ENCODE measurements at regions not wholly inside any gene's neighbourhood (a gene's known extent, or its start where the extent isn't known, plus 50 kb on each side); places are given as distances from the start of the nearest gene placed in this dataset.

- no peak for TF ChIP-seq CTCF (IDR thresholded peaks at IDR 0.05)
- TF ChIP-seq ZFX (IDR thresholded peaks at IDR 0.05; ENCODE audit: borderline replicate concordance) = no peak
Observed at GRCh38 chr11:112584672-112585071, 324.0 kb upstream of the PLET1 start.
